DOHH2 (cell line): ENCODE measurements at regions not wholly inside any gene's neighbourhood (a gene's known extent, or its start where the extent isn't known, plus 50 kb on each side); places are given as distances from the start of the nearest gene placed in this dataset.

Experiments used
- H3F3A ChIP-seq: fragments of 200-600 bp; sonication (generic), shearing (Covaris generic); 2 replicates; pipeline ENCODE4 v1.6.0; 2016; ENCODE audit warnings: antibody characterized with exemption, mild to moderate bottlenecking; ENCODE audit not compliant: control insufficient read depth, insufficient read depth
- H3K27ac ChIP-seq: fragments of 200-600 bp; sonication (generic); 2 replicates; pipeline ENCODE4 v1.5.1; 2014; ENCODE audit warnings: low read depth, mild to moderate bottlenecking, low read length, moderate library complexity
- H3K27me3 ChIP-seq: fragments of 200-600 bp; sonication (generic); 2 replicates; pipeline ENCODE4 v1.6.1; 2014; ENCODE audit warnings: mild to moderate bottlenecking, low read length, mixed read lengths; ENCODE audit not compliant: control insufficient read depth
- H3K36me3 ChIP-seq: fragments of 200-600 bp; sonication (generic); 2 replicates; pipeline ENCODE4 v1.6.1; 2014; ENCODE audit warnings: mild to moderate bottlenecking, low read length, moderate library complexity, mixed read lengths; ENCODE audit not compliant: control insufficient read depth
- H3K4me1 ChIP-seq: fragments of 200-600 bp; sonication (generic); 2 replicates; pipeline ENCODE4 v1.6.1; 2014; ENCODE audit warnings: mild to moderate bottlenecking, low read length, mixed read lengths; ENCODE audit not compliant: control insufficient read depth
- H3K4me2 ChIP-seq: fragments of 200-600 bp; sonication (generic); 2 replicates; pipeline ENCODE4 v1.6.0; 2014; ENCODE audit warnings: mild to moderate bottlenecking, low read length, moderate library complexity
- H3K4me3 ChIP-seq: fragments of 200-600 bp; sonication (generic); 2 replicates; pipeline ENCODE4 v1.5.1; 2014; ENCODE audit warnings: mild to moderate bottlenecking, low read length, mixed read lengths
- H3K79me2 ChIP-seq: fragments of 200-600 bp; sonication (generic); 2 replicates; pipeline ENCODE4 v1.6.1; 2014; ENCODE audit warnings: mild to moderate bottlenecking, low read length, mixed read lengths; ENCODE audit not compliant: control insufficient read depth
- H3K9me2 ChIP-seq: fragments of 200-600 bp; sonication (generic); replicated peaks from 2 replicates; pipeline ENCODE4 v1.6.1; 2014; ENCODE audit warnings: mild to moderate bottlenecking, low read length, mixed read lengths; ENCODE audit not compliant: control insufficient read depth
- H3K9me3 ChIP-seq: fragments of 200-600 bp; sonication (generic); 2 replicates; pipeline ENCODE4 v1.6.1; 2014; ENCODE audit warnings: antibody characterized with exemption, low read length, mixed read lengths; ENCODE audit not compliant: control insufficient read depth, insufficient read depth
- H4K20me1 ChIP-seq: fragments of 200-600 bp; sonication (generic); 2 replicates; pipeline ENCODE4 v1.6.0; 2014; ENCODE audit warnings: low read depth, mild to moderate bottlenecking, antibody characterized with exemption, low read length, moderate library complexity; ENCODE audit not compliant: control insufficient read depth, insufficient read depth
- CTCF ChIP-seq: fragments of 200-600 bp; sonication (generic); IDR thresholded peaks from one replicate; pipeline ENCODE4 v1.5.1; 2014; ENCODE audit warnings: antibody characterized with exemption, mild to moderate bottlenecking, low read depth, low read length; ENCODE audit not compliant: poor library complexity, severe bottlenecking
- EZH2phosphoT487 ChIP-seq: fragments of 200-600 bp; sonication (generic); IDR thresholded peaks from 2 replicates; pipeline ENCODE4 v1.6.1; 2017; ENCODE audit warnings: borderline replicate concordance, mild to moderate bottlenecking, antibody characterized with exemption, low read length, moderate library complexity, mixed read lengths

GRCh38 chr2:241992753-241993152 is 123.2 kb downstream of the RTP5 start:
- Histone ChIP-seq H3K4me2 (no peak overlapping the region), H3K4me1 (no peaks in the 10 kb centered on the region), H3K27ac (no peak overlapping the region), H3K79me2 (no peaks in the 10 kb centered on the region), H4K20me1 (no peaks in the 10 kb centered on the region), H3K27me3 (no peaks in the 10 kb centered on the region; the same call in 1 of the 2 replicates), H3K4me3 (no peak overlapping the region), H3K9me3 (no peaks in the 10 kb centered on the region), H3K36me3 (no peaks in the 10 kb centered on the region), H3K9me2 (no peaks in the 10 kb centered on the region), H3F3A (no peaks in the 10 kb centered on the region)
- TF ChIP-seq CTCF (no peak), EZH2phosphoT487 (no peak)

GRCh38 chr2:241993386-241994005 is 124.0 kb downstream of the RTP5 start:
- Histone ChIP-seq H3F3A (no peaks in the 10 kb centered on the region), H3K27me3 (no peaks in the 10 kb centered on the region; the same call in 1 of the 2 replicates), H3K4me1 (no peaks in the 10 kb centered on the region), H3K4me2 (no peak overlapping the region), H3K27ac (no peak overlapping the region), H3K79me2 (no peaks in the 10 kb centered on the region), H3K9me3 (no peaks in the 10 kb centered on the region), H4K20me1 (no peaks in the 10 kb centered on the region), H3K36me3 (no peaks in the 10 kb centered on the region), H3K9me2 (no peaks in the 10 kb centered on the region), H3K4me3 (no peak overlapping the region)
- TF ChIP-seq EZH2phosphoT487 (no peak), CTCF (no peak)

- Histone ChIP-seq H3K4me2 (no peak overlapping the region), H3K27ac (no peak overlapping the region), H3K9me3 (no peaks in the 10 kb centered on the region), H4K20me1 (no peaks in the 10 kb centered on the region), H3K9me2 (no peaks in the 10 kb centered on the region), H3K4me3 (no peak overlapping the region), H3F3A (no peaks in the 10 kb centered on the region), H3K27me3 (no peaks in the 10 kb centered on the region; the same call in 1 of the 2 replicates), H3K4me1 (no peaks in the 10 kb centered on the region), H3K79me2 (no peaks in the 10 kb centered on the region), H3K36me3 (no peaks in the 10 kb centered on the region)
- no peak for TF ChIP-seq CTCF
- TF ChIP-seq EZH2phosphoT487: no peak
Observed at GRCh38 chr2:241994086-241994485, 124.6 kb downstream of the RTP5 start.
